Neuronal stem cell (in vitro differentiated cells): ENCODE measurements at regions not wholly inside any gene's neighbourhood (a gene's known extent, or its start where the extent isn't known, plus 50 kb on each side); places are given as distances from the start of the nearest gene placed in this dataset.

Source experiments
- DNase-seq: peaks from one replicate; pipeline ENCODE4 v3.0.0-alpha.2; 2013; ENCODE audit warnings: low spot score
- H2AFZ ChIP-seq: one replicate; pipeline ENCODE4 v1.6.1; 2013; ENCODE audit warnings: mild to moderate bottlenecking, low read length, inconsistent platforms
- H2AK5ac ChIP-seq: 2 replicates; pipeline ENCODE4 v1.6.1; 2013; ENCODE audit warnings: low read depth, mild to moderate bottlenecking, inconsistent platforms, low read length, moderate library complexity, mixed read lengths
- H2BK120ac ChIP-seq: 2 replicates; pipeline ENCODE4 v1.6.1; 2013; ENCODE audit warnings: low read depth, mild to moderate bottlenecking, inconsistent platforms, low read length, moderate library complexity, mixed read lengths
- H2BK12ac ChIP-seq: one replicate; pipeline ENCODE4 v1.6.1; 2013; ENCODE audit warnings: low read length, inconsistent platforms
- H2BK15ac ChIP-seq: 2 replicates; pipeline ENCODE4 v1.6.1; 2013; ENCODE audit warnings: mild to moderate bottlenecking, low read length, inconsistent platforms, mixed read lengths
- H2BK5ac ChIP-seq: one replicate; pipeline ENCODE4 v1.6.1; 2013; ENCODE audit warnings: inconsistent platforms, mild to moderate bottlenecking, low read length, moderate library complexity
- H3K14ac ChIP-seq: one replicate; pipeline ENCODE4 v1.6.1; 2013; ENCODE audit warnings: low read length, inconsistent platforms
- H3K18ac ChIP-seq: 2 replicates; pipeline ENCODE4 v1.6.1; 2013; ENCODE audit warnings: low read length, inconsistent platforms
- H3K23ac ChIP-seq: 2 replicates; pipeline ENCODE4 v1.6.1; 2013; ENCODE audit warnings: low read depth, mild to moderate bottlenecking, mixed read lengths, low read length, inconsistent platforms; ENCODE audit not compliant: poor library complexity
- H3K27ac ChIP-seq: replicated peaks from 3 replicates; pipeline ENCODE4 v1.5.1; 2013; ENCODE audit warnings: low read length, inconsistent platforms
- H3K27me3 ChIP-seq, 3 experiments: 2 replicates each; pipeline ENCODE4 v1.6.1; 2013; ENCODE audit warnings: low read length in 3 of 3, mild to moderate bottlenecking in 2 of 3, inconsistent platforms in 1 of 3, low read depth in 1 of 3, mixed read lengths in 1 of 3, moderate library complexity in 1 of 3; ENCODE audit not compliant: control insufficient read depth in 3 of 3, insufficient read depth in 3 of 3
- H3K36me3 ChIP-seq, 2 donors: replicated peaks in 1 of 2; 2 replicates each; pipeline ENCODE4 v1.6.1; 2013; ENCODE audit warnings: low read length in 2 of 2; ENCODE audit not compliant: control insufficient read depth in 2 of 2, insufficient read depth in 2 of 2
- H3K4ac ChIP-seq: 2 replicates; pipeline ENCODE4 v1.6.1; 2013; ENCODE audit warnings: inconsistent platforms, mild to moderate bottlenecking, low read length, moderate library complexity
- H3K4me1 ChIP-seq, 2 donors: 1 replicate in 1 of 2; 2 replicates in 1 of 2; pipeline ENCODE4 v1.6.1; 2013; ENCODE audit warnings: low read length in 2 of 2, low read depth in 1 of 2; ENCODE audit not compliant: control insufficient read depth in 2 of 2, insufficient read depth in 1 of 2
- H3K4me2 ChIP-seq: one replicate; pipeline ENCODE4 v1.6.1; 2013; ENCODE audit warnings: mild to moderate bottlenecking, low read length, inconsistent platforms; ENCODE audit not compliant: insufficient read depth, poor library complexity, severe bottlenecking
- H3K4me3 ChIP-seq, 2 donors: 2 replicates each; pipeline ENCODE4 v1.5.1; 2013; ENCODE audit warnings: low read length in 2 of 2, mild to moderate bottlenecking in 2 of 2, inconsistent platforms in 1 of 2, moderate library complexity in 1 of 2
- H3K79me1 ChIP-seq: one replicate; pipeline ENCODE4 v1.6.1; 2013; ENCODE audit warnings: low read depth, mild to moderate bottlenecking, inconsistent platforms, low read length, moderate library complexity
- H3K9ac ChIP-seq: one replicate; pipeline ENCODE4 v1.6.1; 2013; ENCODE audit warnings: mild to moderate bottlenecking, low read depth, low read length, inconsistent platforms; ENCODE audit not compliant: poor library complexity
- H3K9me3 ChIP-seq, 2 donors: replicated peaks in 1 of 2; 2 replicates each; pipeline versions ENCODE3 to v1.6.1; 2013; ENCODE audit warnings: low read length in 2 of 2, mild to moderate bottlenecking in 2 of 2, inconsistent platforms in 1 of 2, low read depth in 1 of 2, mixed read lengths in 1 of 2, moderate library complexity in 1 of 2; ENCODE audit not compliant: control insufficient read depth in 2 of 2, insufficient read depth in 1 of 2
- H4K8ac ChIP-seq: one replicate; pipeline ENCODE4 v1.6.1; 2013; ENCODE audit warnings: low read depth, mild to moderate bottlenecking, inconsistent platforms, low read length, moderate library complexity
- H4K91ac ChIP-seq: one replicate; pipeline ENCODE4 v1.6.1; 2013; ENCODE audit warnings: low read length, low read depth, mild to moderate bottlenecking, inconsistent platforms; ENCODE audit not compliant: poor library complexity
- WGBS, 2 donors: extraction: QIAGEN DNeasy Blood & Tissue Kit; methylation state at CpG; one replicate each; pipeline ENCODE4 v1.1.7; 2013; ENCODE audit warnings: missing lambda C conversion rate in 2 of 2, mixed read lengths in 1 of 2; ENCODE audit not compliant: insufficient read length in 2 of 2, insufficient replicate concordance in 1 of 2; ENCODE audit errors: extremely low coverage in 2 of 2; 5-methylcytosine and 5-hydroxymethylcytosine counted together

GRCh38 chr2:56933976-56934375, 750.2 kb downstream of the CCDC85A start:
- H4K91ac ChIP-seq = no peak overlapping the region
- H4K8ac ChIP-seq = no peak overlapping the region
- no peak overlapping the region for H3K14ac ChIP-seq
- no peak overlapping the region for H2BK120ac ChIP-seq
- no peak overlapping the region for H3K9ac ChIP-seq
- no peak overlapping the region for H3K18ac ChIP-seq
- H3K36me3 ChIP-seq = no peaks in the 10 kb centered on the region
- no peak overlapping the region for H3K4me2 ChIP-seq
- H3K27me3 ChIP-seq = no peaks in the 10 kb centered on the region
- H3K4me3 ChIP-seq = no peak overlapping the region
- no peak overlapping the region for H2AK5ac ChIP-seq
- H3K4ac ChIP-seq = no peak overlapping the region
- H2BK15ac ChIP-seq = no peak overlapping the region
- no peaks in the 10 kb centered on the region for H3K79me1 ChIP-seq
- no peak overlapping the region for H2BK5ac ChIP-seq
- no CpG with 5 or more reads among the region's 2 CpGs for WGBS, 2 donors
- H3K23ac ChIP-seq = no peak overlapping the region
- H2AFZ ChIP-seq = no peak overlapping the region
- no peak overlapping the region for H2BK12ac ChIP-seq
- no peak for DNase-seq
- no peak overlapping the region for H3K27ac ChIP-seq
- H3K4me1 ChIP-seq = no peaks in the 10 kb centered on the region
- no peaks in the 10 kb centered on the region for H3K9me3 ChIP-seq

- H3K14ac ChIP-seq = no peak overlapping the region
- H2AK5ac ChIP-seq = no peak overlapping the region
- no peak overlapping the region for H2BK12ac ChIP-seq
- no CpG with 5 or more reads among the region's 1 CpG for WGBS, 2 donors
- no peak for DNase-seq
- H2BK15ac ChIP-seq = no peak overlapping the region
- no peak overlapping the region for H2BK120ac ChIP-seq
- no peak overlapping the region for H4K91ac ChIP-seq
- H3K9me3 ChIP-seq = no peaks in the 10 kb centered on the region
- no peak overlapping the region for H3K4me2 ChIP-seq
- H2AFZ ChIP-seq = no peak overlapping the region
- no peak overlapping the region for H2BK5ac ChIP-seq
- H3K18ac ChIP-seq = no peak overlapping the region
- no peaks in the 10 kb centered on the region for H3K4me1 ChIP-seq
- no peaks in the 10 kb centered on the region for H3K79me1 ChIP-seq
- no peak overlapping the region for H3K23ac ChIP-seq
- H3K9ac ChIP-seq = no peak overlapping the region
- no peak overlapping the region for H4K8ac ChIP-seq
- no peak overlapping the region for H3K4me3 ChIP-seq
- H3K27ac ChIP-seq = no peak overlapping the region
- H3K4ac ChIP-seq = no peak overlapping the region
- H3K27me3 ChIP-seq = no peaks in the 10 kb centered on the region
- H3K36me3 ChIP-seq = no peaks in the 10 kb centered on the region
These were observed 751.1 kb downstream of the CCDC85A start for GRCh38 chr2:56934866-56935265.

- no peak overlapping the region for H2BK15ac ChIP-seq
- H3K36me3 ChIP-seq = no peaks in the 10 kb centered on the region
- H3K27ac ChIP-seq = no peak overlapping the region
- H3K14ac ChIP-seq = no peak overlapping the region
- H3K23ac ChIP-seq = no peak overlapping the region
- no peak overlapping the region for H2BK12ac ChIP-seq
- no peak overlapping the region for H2BK5ac ChIP-seq
- no peak overlapping the region for H4K8ac ChIP-seq
- no peaks in the 10 kb centered on the region for H3K79me1 ChIP-seq
- no peak for DNase-seq
- no peak overlapping the region for H3K9ac ChIP-seq
- H3K4me1 ChIP-seq = no peaks in the 10 kb centered on the region
- H3K4ac ChIP-seq = no peak overlapping the region
- H2AK5ac ChIP-seq = no peak overlapping the region
- no peak overlapping the region for H2BK120ac ChIP-seq
- H3K4me3 ChIP-seq = no peak overlapping the region
- no peaks in the 10 kb centered on the region for H3K9me3 ChIP-seq
- no peak overlapping the region for H4K91ac ChIP-seq
- no peak overlapping the region for H3K4me2 ChIP-seq
- no peak overlapping the region for H2AFZ ChIP-seq
- H3K18ac ChIP-seq = no peak overlapping the region
- H3K27me3 ChIP-seq = no peaks in the 10 kb centered on the region
These were observed 756.3 kb downstream of the CCDC85A start for GRCh38 chr2:56940054-56940453.

GRCh38 chr2:56952871-56953270, 769.1 kb downstream of the CCDC85A start:
- Histone ChIP-seq H3K4me2 (no peak overlapping the region), H3K9ac (no peak overlapping the region), H2AFZ (no peak overlapping the region), H2BK12ac (no peak overlapping the region), H2BK5ac (no peak overlapping the region), H2AK5ac (no peak overlapping the region), H3K4me3 (no peak overlapping the region), H3K23ac (no peak overlapping the region), H3K18ac (no peak overlapping the region), H2BK120ac (no peak overlapping the region), H3K27ac (no peak overlapping the region), H3K27me3 (no peaks in the 10 kb centered on the region), H3K79me1 (no peaks in the 10 kb centered on the region), H4K8ac (no peak overlapping the region), H3K9me3 (peaks cover 0 to 2% of the 10 kb centered on the region in 2 donors), H4K91ac (no peak overlapping the region), H3K4me1 (no peaks in the 10 kb centered on the region), H3K14ac (no peak overlapping the region), H3K36me3 (no peaks in the 10 kb centered on the region), H3K4ac (no peak overlapping the region), H2BK15ac (no peak overlapping the region)
- DNase-seq = no peak
- WGBS, 2 donors = no CpG with 5 or more reads among the region's 2 CpGs
